A172 (cell line): ENCODE measurements at regions not wholly inside any gene's neighbourhood (a gene's known extent, or its start where the extent isn't known, plus 50 kb on each side); places are given as distances from the start of the nearest gene placed in this dataset.

Experiments
- DNase-seq: peaks from one replicate; pipeline ENCODE4 v3.0.0-alpha.2; 2015; ENCODE audit warnings: low spot score

DNA sequence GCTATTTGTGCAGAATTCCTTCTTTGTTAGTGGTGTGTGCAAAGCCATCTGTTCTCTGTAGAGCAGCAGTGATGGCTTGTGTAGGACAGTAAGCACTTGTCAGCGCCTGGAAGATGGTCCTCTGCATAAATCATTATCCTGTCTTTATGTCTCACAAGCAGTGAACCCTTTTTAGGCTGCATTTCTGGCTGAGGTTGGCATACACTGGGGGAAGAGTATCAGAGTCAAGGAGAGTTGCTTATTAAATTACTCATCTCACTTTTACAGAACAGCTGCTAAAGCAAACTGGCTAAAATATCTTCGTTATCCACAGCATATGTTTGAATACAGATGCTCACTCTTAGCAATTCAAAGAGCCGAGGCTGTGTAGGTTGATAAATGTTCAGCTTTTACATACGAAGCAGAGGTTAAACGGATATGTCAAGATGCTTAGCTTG is 54.6 kb upstream of the NCAM2 start:
- DNase-seq, result no peak

DNA sequence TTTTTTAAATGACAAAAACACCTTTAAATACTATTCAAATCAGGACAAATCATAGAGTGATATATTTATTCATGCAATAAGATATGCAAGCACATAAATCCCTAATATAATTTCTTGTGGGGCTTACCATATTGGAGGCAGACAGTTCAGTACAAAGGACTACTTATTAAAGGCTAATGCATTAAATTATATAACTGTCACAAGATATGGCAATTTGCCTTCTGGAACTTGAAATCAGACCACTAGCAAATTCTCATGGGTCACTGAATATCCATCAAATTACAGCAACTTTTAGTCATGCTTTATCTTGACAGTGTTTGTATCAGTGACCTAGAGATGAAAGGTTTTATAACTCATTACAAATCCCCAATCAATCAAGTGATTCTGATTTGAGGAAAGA is 54.1 kb upstream of the NCAM2 start:
- DNase-seq, result no peak

DNA sequence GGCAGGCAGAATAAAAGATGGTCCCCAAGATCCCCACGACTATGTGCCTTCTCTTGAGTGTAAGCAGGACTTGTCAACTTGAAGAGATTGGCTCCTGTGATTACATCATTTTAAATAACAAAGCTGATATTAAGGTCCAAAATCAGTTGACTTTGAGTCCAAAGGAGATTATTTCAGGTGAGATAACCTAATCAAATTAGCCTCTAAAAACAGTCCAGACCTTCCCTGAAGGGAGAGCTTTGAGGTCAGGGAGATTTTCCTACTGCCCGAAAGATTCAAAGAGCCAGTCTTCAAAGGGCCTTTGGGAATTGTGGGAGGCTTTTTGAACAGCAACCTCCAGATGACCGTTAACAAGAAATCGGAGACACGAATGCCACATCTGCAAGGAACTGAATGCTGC is 51.5 kb upstream of the NCAM2 start:
- DNase-seq, result no peak
